ENCODE measurements at regions not wholly inside any gene's neighbourhood (a gene's known extent, or its start where the extent isn't known, plus 50 kb on each side); places are given as distances from the start of the nearest gene placed in this dataset.

DNA sequence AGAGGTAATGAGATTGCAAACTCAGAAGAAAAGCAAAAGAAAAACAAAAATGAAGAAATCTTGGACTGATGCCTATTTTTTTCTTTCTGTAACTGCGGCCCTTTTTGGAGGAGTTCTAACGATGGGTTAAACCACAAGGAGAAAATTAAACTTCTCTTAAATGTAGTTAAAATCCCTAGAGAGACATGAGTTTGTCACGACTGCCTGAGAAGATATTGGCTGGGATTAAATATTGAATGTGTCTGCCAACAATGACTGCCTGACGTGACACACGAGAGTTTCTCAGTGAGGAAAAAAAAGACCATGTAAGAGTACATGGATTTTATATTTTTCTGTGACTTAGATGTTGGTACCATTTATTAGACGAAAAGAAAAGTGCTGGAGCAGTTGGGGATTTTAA is 1013.4 kb downstream of the PCDH9 start:
- in situ Hi-C loops (cut with MboI; ENCODE audit: low sequenced_read_pairs), result no loop called here
- WGBS, 2 experiments (ENCODE audit: extremely low coverage in 2 of 2, insufficient read length in 1 of 2), result no CpG with 5 or more reads among the region's 6 CpGs
- Histone ChIP-seq H3K23ac (ENCODE audit: low read depth, low read length) (no peak overlapping the region), H3K36me3 (ENCODE audit: control insufficient read depth, insufficient read depth, low read length) (no peaks in the 10 kb centered on the region), H3K14ac (replicated peaks; ENCODE audit: low read depth, low read length) (no peak overlapping the region), H4K5ac (ENCODE audit: low read depth, low read length) (no peak overlapping the region), H2BK120ac (ENCODE audit: low read depth, low read length) (no peak overlapping the region), H3K4me1 (ENCODE audit: control insufficient read depth, insufficient read depth, low read length) (no peaks in the 10 kb centered on the region), H3K4me2 (ENCODE audit: low read depth, low read length) (no peak overlapping the region), H3K4me3 (ENCODE audit: insufficient read depth, low read depth, low read length) (no peak overlapping the region), H2AK5ac (ENCODE audit: low read depth, low read length) (no peak overlapping the region), H3K27ac (ENCODE audit: insufficient read depth, low read length) (no peak overlapping the region), H4K8ac (ENCODE audit: low read depth in 2 of 2, low read length in 2 of 2) (no peak overlapping the region), H2BK20ac (ENCODE audit: low read depth, low read length) (no peak overlapping the region), H3K9ac (ENCODE audit: low read depth, low read length) (no peak overlapping the region), H3K27me3 (ENCODE audit: control insufficient read depth, insufficient read depth, low read length) (no peaks in the 10 kb centered on the region), H4K20me1 (ENCODE audit: insufficient read depth, low read length) (no peaks in the 10 kb centered on the region), H2AFZ (replicated peaks; ENCODE audit: low read length, poor library complexity) (no peak overlapping the region), H3K9me3 (ENCODE audit: control insufficient read depth, insufficient read depth, low read length) (no peaks in the 10 kb centered on the region), H2AK9ac (replicated peaks; ENCODE audit: low read depth, low read length, poor library complexity) (no peak overlapping the region), H4K91ac (ENCODE audit: insufficient read depth, low read depth, low read length) (no peak overlapping the region), H2BK15ac (ENCODE audit: low read depth, low read length) (no peak overlapping the region), H3K4ac (ENCODE audit: low read depth, low read length) (no peak overlapping the region), H3K18ac (ENCODE audit: low read depth, low read length) (no peak overlapping the region), H3K9me1 (ENCODE audit: insufficient read depth, low read length) (no peaks in the 10 kb centered on the region), H3K56ac (ENCODE audit: extremely low read depth, insufficient read depth, low read length) (no peak overlapping the region), H2BK5ac (ENCODE audit: low read depth, low read length, poor library complexity, severe bottlenecking) (no peak overlapping the region), H3K79me1 (ENCODE audit: low read depth in 1 of 2, low read length in 2 of 2) (no peaks in the 10 kb centered on the region)
- intact Hi-C loops (cut with micrococcal nuclease), result no loop called here
- ChIA-PET CTCF (no interaction called here), POLR2A (ENCODE audit: unreplicated experiment) (no interaction called here)
- no peak for DNase-seq
- dilution Hi-C loops (cut with HindIII; ENCODE audit: low sequenced_read_pairs, unreplicated experiment), result no loop called here
- ATAC-seq (ENCODE audit: low read depth), result no peak
- no TSS peak for BruUV-seq (replicated peaks)
- no peak for TF ChIP-seq MAFK (IDR thresholded peaks at IDR 0.05; ENCODE audit: low read depth, low read length)
- TF ChIP-seq POLR2A (IDR thresholded peaks at IDR 0.05; ENCODE audit: low read depth, low read length), result no peak
- no peak for TF ChIP-seq MXI1 (IDR thresholded peaks at IDR 0.05; ENCODE audit: borderline replicate concordance, low read depth, low read length)
- TF ChIP-seq, protein P1, sequence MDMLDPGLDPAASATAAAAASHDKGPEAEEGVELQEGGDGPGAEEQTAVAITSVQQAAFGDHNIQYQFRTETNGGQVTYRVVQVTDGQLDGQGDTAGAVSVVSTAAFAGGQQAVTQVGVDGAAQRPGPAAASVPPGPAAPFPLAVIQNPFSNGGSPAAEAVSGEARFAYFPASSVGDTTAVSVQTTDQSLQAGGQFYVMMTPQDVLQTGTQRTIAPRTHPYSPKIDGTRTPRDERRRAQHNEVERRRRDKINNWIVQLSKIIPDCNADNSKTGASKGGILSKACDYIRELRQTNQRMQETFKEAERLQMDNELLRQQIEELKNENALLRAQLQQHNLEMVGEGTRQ (IDR thresholded peaks at IDR 0.05; ENCODE audit: low read depth, low read length), result no peak
- no peak for TF ChIP-seq RFX5 (IDR thresholded peaks at IDR 0.05; ENCODE audit: low read depth, low read length)
- no peak for TF ChIP-seq SMC3 (IDR thresholded peaks at IDR 0.05; ENCODE audit: low read depth, low read length)
- TF ChIP-seq CEBPB (IDR thresholded peaks at IDR 0.05; ENCODE audit: low read depth, low read length), result no peak
